ENCODE measurements at regions not wholly inside any gene's neighbourhood (a gene's known extent, or its start where the extent isn't known, plus 50 kb on each side); places are given as distances from the start of the nearest gene placed in this dataset.
A peak's percentile ranks its signal among the peaks of the same experiment; 100 is the strongest.

GRCh38 chr12:85573635-85574214 lies 262.5 kb downstream of the RASSF9 start:
- TF ChIP-seq CTCF (conservative IDR thresholded peaks at IDR 0.05) (no peak), ZFX (IDR thresholded peaks at IDR 0.05) (no peak)
- H3K27ac ChIP-seq = no peak overlapping the region

DNA sequence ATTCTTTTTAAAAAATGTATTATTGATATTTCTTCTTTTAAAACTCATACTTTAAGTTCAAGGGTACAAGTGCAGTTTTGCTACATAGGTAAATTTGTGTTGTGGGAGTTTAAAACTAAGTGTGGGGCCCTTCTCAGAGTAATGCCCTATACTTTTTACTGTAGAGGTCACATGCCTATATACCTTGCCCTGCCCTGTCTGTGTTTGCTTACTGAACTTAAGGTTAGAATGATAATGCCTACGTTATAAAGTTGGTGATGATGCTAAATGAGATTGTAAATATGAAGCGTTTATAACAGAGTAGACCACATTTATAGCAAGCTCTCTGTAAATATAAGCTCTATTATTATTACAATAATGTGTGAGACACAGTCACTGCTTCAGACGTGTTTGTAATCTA lies 261.9 kb downstream of the RASSF9 start:
- no peak overlapping the region for H3K27ac ChIP-seq

GRCh38 chr12:85575120-85576096 lies 260.8 kb downstream of the RASSF9 start:
- TF ChIP-seq ZFX (IDR thresholded peaks at IDR 0.05) = no peak
- TF ChIP-seq CTCF (conservative IDR thresholded peaks at IDR 0.05) = peak; percentile 59
- H3K27ac ChIP-seq = no peak overlapping the region

More for the DNA sequence above, 261.9 kb downstream of the RASSF9 start:
- TF ChIP-seq CTCF (conservative IDR thresholded peaks at IDR 0.05) (no peak), ZFX (IDR thresholded peaks at IDR 0.05) (no peak)

- no peak overlapping the region for H3K27ac ChIP-seq
- TF ChIP-seq CTCF (conservative IDR thresholded peaks at IDR 0.05) = no peak
Measured at GRCh38 chr12:85580562-85581168, 255.5 kb downstream of the RASSF9 start.

GRCh38 chr12:85587158-85587557 lies 249.1 kb downstream of the RASSF9 start:
- H3K27ac ChIP-seq = no peak overlapping the region
- TF ChIP-seq CTCF (conservative IDR thresholded peaks at IDR 0.05) (no peak), ZFX (IDR thresholded peaks at IDR 0.05) (no peak)

DNA sequence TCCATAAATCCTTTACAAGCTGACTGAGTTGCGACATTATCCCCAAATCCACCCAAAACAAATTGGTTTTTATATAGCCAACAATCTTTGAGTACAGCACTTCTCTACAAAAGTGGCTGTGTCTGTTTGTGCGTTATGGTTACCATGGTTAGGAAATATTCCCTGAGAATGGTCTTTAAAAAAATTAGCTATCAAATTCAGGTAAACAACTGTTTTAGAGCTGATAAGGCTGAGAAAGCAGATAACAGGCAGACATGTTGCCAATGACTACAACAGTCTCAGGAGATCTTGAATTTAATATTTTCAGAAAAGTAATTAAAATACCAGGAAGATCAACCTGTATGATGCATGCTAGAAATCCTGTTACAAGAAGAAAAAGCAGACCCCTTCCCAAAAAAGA lies 248.0 kb downstream of the RASSF9 start:
- no peak for TF ChIP-seq ZFX (IDR thresholded peaks at IDR 0.05)
- TF ChIP-seq CTCF (conservative IDR thresholded peaks at IDR 0.05) = no peak
- H3K27ac ChIP-seq = no peak overlapping the region

- H3K27ac ChIP-seq = no peak overlapping the region
- no peak for TF ChIP-seq ZFX (IDR thresholded peaks at IDR 0.05)
- TF ChIP-seq CTCF (conservative IDR thresholded peaks at IDR 0.05) = no peak
Measured at GRCh38 chr12:85600841-85601240, 235.4 kb downstream of the RASSF9 start.

Measured in C4-2B (cell line).